Nephron progenitor cell (in vitro differentiated cells): ENCODE measurements at regions not wholly inside any gene's neighbourhood (a gene's known extent, or its start where the extent isn't known, plus 50 kb on each side); places are given as distances from the start of the nearest gene placed in this dataset.
"Not testable (repeated sequence)": the region's sequence is repeated elsewhere in the genome, so short reads cannot be mapped to it uniquely, and the experiment has no call there.

Experiments used
- DNase-seq: peaks from one replicate; pipeline ENCODE4 v3.0.0; 2021
- H3K27ac Mint-ChIP-seq: 2 replicates; pipeline ENCODE4 v1.8.0; 2021; ENCODE audit warnings: mild to moderate bottlenecking, moderate library complexity, mixed read lengths
- H3K27me3 Mint-ChIP-seq: 2 replicates; pipeline ENCODE4 v1.8.0; 2021; ENCODE audit warnings: mild to moderate bottlenecking, low read depth, mixed read lengths; ENCODE audit not compliant: poor library complexity
- H3K36me3 Mint-ChIP-seq: 2 replicates; pipeline ENCODE4 v1.8.0; 2021; ENCODE audit warnings: low read depth, mixed read lengths
- H3K4me1 Mint-ChIP-seq: 2 replicates; pipeline ENCODE4 v1.8.0; 2021; ENCODE audit warnings: mixed read lengths
- H3K4me3 Mint-ChIP-seq: 2 replicates; pipeline ENCODE4 v1.8.0; 2021; ENCODE audit warnings: mild to moderate bottlenecking, moderate library complexity, mixed read lengths
- H3K9me3 Mint-ChIP-seq: 2 replicates; pipeline ENCODE4 v1.8.0; 2021; ENCODE audit warnings: mild to moderate bottlenecking, moderate library complexity, mixed read lengths
- TF ChIP-seq, protein P1 (sequence below): fragments of 200-600 bp; sonication (generic); IDR thresholded peaks from 2 replicates; pipeline ENCODE4 v1.5.0; 2021; ENCODE audit warnings: antibody characterized with exemption

DNA sequence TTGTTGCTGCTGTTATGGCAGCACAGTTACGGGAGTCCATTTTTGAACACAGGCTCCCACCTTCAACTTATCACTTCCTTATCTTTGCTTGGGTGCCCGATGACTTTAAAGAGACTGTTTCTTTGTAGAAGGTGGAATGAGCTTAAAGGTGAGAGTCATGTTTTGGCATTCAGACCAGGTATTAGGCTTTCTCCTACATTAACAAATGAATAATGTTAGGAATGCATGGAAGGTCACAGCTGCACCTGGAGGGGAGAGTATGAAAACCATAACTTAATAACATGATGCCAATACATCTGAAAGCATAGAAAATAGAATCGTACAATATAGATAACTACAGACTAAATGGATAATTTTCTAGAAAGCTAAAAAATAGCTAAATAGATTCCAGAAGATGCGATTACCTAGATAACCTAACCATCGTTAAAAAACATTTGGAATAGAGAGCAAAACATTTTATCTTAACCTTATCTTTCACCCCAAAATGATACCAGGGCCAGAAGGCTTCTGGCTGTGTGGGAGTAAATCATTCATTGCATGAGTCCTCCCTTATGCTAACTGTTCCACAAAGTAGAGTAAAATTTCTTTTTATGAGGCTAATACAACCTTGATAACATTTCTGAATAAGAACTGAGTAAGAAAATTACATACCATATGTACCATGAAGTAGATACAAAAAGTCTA is 126.2 kb upstream of the ADCY2 start:
- Mint-ChIP-seq H3K27ac (no peak overlapping the region), H3K4me1 (peaks cover 14% of the 10 kb centered on the region), H3K36me3 (no peaks in the 10 kb centered on the region), H3K4me3 (no peak overlapping the region), H3K9me3 (peaks cover 9% of the 10 kb centered on the region), H3K27me3 (peaks cover 2% of the 10 kb centered on the region)
- TF ChIP-seq, protein P1, sequence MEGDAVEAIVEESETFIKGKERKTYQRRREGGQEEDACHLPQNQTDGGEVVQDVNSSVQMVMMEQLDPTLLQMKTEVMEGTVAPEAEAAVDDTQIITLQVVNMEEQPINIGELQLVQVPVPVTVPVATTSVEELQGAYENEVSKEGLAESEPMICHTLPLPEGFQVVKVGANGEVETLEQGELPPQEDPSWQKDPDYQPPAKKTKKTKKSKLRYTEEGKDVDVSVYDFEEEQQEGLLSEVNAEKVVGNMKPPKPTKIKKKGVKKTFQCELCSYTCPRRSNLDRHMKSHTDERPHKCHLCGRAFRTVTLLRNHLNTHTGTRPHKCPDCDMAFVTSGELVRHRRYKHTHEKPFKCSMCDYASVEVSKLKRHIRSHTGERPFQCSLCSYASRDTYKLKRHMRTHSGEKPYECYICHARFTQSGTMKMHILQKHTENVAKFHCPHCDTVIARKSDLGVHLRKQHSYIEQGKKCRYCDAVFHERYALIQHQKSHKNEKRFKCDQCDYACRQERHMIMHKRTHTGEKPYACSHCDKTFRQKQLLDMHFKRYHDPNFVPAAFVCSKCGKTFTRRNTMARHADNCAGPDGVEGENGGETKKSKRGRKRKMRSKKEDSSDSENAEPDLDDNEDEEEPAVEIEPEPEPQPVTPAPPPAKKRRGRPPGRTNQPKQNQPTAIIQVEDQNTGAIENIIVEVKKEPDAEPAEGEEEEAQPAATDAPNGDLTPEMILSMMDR = no peak
- no peak for DNase-seq

DNA sequence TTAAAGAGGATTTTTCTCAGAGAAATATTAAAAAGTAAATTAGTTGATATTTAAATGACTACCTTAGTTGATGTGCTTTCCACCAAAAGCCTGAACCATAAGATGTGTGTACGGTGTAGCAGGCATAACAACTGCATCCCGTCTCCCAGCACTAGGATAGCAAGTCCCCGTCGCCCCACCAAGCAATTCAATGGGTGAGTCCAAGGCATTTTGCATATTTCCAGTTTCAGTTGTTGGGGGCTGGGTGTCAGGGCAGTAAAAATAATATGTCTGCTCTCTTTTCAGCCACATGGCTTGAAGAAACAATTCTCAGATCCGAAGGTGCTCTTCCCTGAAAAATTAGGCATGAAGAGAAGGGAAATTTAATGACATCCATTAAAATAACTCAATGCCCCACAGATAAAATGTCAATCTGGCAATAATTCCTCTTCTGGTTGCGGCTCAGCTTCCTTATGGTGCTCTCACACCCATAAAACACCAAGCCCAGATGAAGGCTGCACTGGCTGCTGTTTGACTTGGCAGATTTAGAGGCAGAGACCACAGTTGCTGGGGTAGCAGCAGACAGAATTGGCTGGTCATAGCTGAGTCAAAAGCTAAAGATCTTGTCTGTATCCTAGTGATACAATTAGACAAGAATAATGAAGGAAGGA is 124.4 kb upstream of the ADCY2 start:
- Mint-ChIP-seq H3K27ac (no peak overlapping the region), H3K4me3 (no peak overlapping the region), H3K36me3 (no peaks in the 10 kb centered on the region), H3K4me1 (peaks cover 14% of the 10 kb centered on the region), H3K27me3 (no peaks in the 10 kb centered on the region), H3K9me3 (peaks cover 7% of the 10 kb centered on the region)
- TF ChIP-seq, protein P1 = no peak
- no peak for DNase-seq

DNA sequence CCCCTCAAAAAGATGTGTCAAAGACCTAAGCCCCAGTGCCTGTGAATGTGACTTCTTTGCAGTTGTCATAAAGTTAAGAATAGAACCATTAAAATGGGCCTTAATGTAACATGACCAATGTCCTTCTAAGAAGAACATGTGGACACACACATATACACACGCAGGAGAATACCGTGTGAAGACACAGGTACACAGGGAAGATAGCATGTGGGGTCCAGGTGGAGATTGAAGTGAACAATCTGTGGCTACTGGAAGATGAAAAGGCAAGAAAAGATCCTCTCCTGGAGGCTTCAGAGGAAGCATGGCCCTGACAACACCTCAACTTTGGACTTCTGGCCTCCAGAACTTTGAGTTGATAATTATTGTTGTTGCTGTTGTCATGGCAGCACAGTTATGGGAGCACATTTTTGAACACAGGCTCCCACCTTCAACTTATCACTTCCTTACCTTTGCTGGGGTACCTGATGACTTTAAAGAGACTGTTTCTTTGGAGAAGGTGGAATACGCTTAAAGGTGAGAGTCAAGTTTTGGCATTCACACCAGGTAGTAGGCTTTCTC is 123.5 kb upstream of the ADCY2 start:
- TF ChIP-seq, protein P1 = no peak
- Mint-ChIP-seq H3K4me1 (peaks cover 14% of the 10 kb centered on the region), H3K27ac (no peak overlapping the region), H3K4me3 (no peak overlapping the region), H3K9me3 (peaks cover 8% of the 10 kb centered on the region), H3K36me3 (no peaks in the 10 kb centered on the region), H3K27me3 (no peaks in the 10 kb centered on the region)
- no peak for DNase-seq

DNA sequence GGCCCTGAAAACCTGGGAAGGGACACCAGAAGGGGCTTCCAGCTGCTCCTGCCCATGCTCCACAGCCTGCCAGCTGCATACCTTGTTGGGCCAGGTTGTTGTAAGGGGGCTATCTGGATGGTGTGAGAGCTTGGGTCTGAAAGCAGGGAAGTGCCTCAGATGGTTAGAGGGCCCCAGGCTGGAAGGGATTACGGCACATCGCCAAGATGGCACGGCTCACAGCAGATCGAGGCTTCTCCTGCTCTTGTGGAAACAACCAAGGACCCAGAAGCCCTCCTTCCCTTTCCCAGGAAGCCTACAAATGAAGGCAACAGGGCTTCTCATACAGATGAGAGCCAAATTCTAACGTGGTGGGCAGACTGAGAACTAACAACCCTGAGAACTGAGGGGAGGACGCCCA is 121.7 kb upstream of the ADCY2 start:
- Mint-ChIP-seq H3K27me3 (no peaks in the 10 kb centered on the region), H3K27ac (no peak overlapping the region), H3K9me3 (peaks cover 8% of the 10 kb centered on the region), H3K4me1 (peaks cover 14% of the 10 kb centered on the region), H3K4me3 (no peak overlapping the region), H3K36me3 (no peaks in the 10 kb centered on the region)
- TF ChIP-seq, protein P1 = no peak
- no peak for DNase-seq

DNA sequence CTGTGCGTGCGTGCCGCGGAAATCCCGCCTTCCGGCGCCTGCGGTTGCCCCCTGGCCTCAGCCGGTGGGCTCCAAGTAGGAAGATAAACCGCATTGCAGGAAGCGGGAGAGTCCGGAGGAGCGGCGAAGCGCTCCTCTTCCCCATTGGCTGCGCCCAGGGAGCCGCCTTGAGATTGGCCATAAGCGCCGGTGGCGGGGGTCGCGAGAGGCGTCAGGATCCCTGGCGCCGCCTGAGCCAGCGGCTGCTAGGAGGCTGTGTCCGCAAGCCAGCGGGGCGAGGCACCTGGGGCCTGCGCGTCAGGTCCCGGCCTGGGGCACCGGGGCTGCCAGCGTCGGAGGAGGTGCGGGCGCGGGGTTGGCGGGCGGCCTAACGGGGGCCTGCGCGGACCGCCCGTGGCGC is 106.3 kb upstream of the ADCY2 start:
- not testable (repeated sequence) for H3K27ac Mint-ChIP-seq, DNase-seq, H3K27me3 Mint-ChIP-seq, H3K4me1 Mint-ChIP-seq, H3K9me3 Mint-ChIP-seq, H3K4me3 Mint-ChIP-seq, H3K36me3 Mint-ChIP-seq

DNA sequence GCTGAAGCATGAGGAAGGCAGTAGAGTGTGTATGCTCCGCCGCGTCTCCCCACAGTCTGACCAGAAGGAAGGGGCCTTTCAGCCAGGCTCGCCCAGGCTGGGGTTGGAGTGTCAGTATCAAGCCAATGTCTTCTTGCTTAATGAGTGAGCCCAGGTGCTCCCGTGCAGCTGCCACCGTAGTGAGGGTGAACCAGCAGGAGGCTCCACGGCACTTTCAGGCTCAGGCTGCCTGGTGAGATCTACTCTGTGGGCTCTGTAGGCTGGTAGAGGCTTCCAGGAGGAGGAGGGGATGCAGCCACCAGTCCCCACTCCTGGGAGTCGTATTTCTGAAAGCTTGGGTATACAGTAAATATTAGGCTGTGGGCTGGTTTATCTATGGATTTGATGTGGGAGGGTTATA is 98.1 kb upstream of the ADCY2 start:
- not testable (repeated sequence) for H3K9me3 Mint-ChIP-seq, H3K4me3 Mint-ChIP-seq, DNase-seq, H3K27me3 Mint-ChIP-seq, H3K27ac Mint-ChIP-seq, H3K36me3 Mint-ChIP-seq
- H3K4me1 Mint-ChIP-seq = peaks cover 28% of the 10 kb centered on the region

DNA sequence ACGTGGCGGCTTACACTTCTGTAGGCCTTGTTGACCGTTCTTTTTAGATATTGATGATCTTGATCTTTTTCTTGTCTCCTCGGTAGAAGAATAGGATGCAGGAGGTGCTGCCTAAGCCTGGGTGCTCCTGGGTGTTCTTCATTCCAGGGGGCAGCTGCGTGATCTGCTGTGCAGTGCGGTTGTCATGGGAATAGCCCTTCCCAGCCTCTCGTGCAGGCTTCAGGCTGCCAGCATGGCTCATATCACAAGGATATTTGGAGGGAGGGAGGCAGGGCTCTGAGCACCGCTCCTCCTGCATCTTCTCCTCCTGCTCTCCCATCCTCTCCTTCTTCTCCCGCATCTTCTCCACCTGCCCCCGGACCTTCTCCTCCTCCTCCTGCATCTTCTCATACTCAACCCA is 96.2 kb upstream of the ADCY2 start:
- H3K27ac Mint-ChIP-seq = peak overlapping the region; percentile 12
- H3K4me3 Mint-ChIP-seq, H3K36me3 Mint-ChIP-seq, DNase-seq, H3K27me3 Mint-ChIP-seq, H3K9me3 Mint-ChIP-seq: not testable (repeated sequence)
- H3K4me1 Mint-ChIP-seq = peaks cover 35% of the 10 kb centered on the region

DNA sequence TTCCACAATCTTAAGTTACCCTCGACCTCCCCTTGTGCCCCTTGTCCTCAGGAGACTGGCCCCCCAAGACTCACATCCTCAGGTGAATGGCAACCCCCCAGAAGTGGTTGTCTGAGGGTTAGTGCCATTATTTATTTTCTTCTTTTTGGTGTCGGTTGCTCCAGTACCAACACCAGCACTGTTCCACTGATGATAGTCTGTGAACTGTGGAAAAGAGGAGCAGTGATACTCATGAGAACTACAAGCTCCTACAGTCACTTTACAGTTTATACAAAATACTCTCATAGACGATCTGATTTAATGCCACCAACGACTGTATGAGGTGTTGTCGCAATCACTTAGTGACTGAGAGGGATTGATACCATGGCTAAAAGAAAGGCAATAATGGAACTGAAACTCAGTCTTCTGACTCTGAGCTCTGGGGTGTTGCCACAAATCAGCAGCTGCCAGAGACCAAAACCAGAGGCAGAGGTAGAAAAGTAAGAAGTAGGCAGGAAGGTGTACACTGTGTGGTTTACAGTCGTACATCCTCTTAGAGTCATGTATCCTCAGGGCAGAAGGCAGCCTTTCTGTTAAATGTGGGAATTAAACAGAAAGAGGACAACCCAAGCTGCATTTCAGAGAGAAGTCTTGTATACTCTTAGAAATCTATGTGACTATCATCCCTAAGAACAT is 90.8 kb upstream of the ADCY2 start:
- not testable (repeated sequence) for H3K4me3 Mint-ChIP-seq, H3K9me3 Mint-ChIP-seq, H3K27me3 Mint-ChIP-seq, H3K36me3 Mint-ChIP-seq, DNase-seq
- Mint-ChIP-seq H3K4me1 (peaks cover 37% of the 10 kb centered on the region), H3K27ac (peak overlapping the region; percentile 69)

DNA sequence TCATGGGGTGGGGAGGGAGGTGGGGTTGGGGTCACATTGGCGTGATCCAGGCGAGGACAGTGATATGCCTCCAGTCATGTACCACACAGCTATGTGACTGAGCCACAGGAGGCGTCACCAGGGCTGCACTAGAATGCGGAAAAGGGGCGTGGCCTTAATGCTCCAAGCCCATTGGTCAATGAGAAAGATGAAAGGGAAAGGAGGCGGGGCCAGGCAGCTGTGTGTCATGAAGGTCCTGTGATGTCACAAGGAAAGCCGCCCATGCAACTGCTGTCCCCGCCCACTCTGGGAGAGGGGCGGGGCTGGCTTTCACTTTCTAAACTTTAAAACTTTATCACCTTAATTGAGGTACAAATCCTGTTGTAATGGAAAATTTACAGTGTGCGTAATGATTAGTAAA is 89.4 kb upstream of the ADCY2 start:
- peaks cover 40% of the 10 kb centered on the region for H3K4me1 Mint-ChIP-seq
- H3K27me3 Mint-ChIP-seq, H3K9me3 Mint-ChIP-seq, DNase-seq, H3K36me3 Mint-ChIP-seq, H3K27ac Mint-ChIP-seq, H3K4me3 Mint-ChIP-seq: not testable (repeated sequence)

DNA sequence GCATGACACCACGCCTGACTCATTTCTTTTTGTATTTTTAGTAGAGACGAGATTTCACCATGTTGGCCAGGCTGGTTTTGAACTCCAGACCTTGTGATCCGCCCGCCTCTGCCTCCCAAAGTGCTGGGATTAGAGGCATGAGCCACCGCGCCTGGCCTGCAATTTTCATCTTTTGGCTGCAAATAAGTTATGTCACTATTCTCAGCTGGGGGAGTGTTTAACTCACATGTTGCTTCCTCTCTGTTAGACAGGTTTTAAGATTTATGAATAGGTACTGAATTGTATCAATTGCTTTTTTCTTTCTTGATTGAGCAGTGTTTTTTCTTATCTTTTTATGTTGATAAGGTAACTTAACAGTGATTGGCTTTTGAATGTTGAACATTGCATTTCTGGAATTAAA is 88.2 kb upstream of the ADCY2 start:
- H3K4me1 Mint-ChIP-seq = peaks cover 32% of the 10 kb centered on the region
- not testable (repeated sequence) for DNase-seq, H3K36me3 Mint-ChIP-seq, H3K27ac Mint-ChIP-seq, H3K4me3 Mint-ChIP-seq, H3K27me3 Mint-ChIP-seq, H3K9me3 Mint-ChIP-seq
